Spleen (tissue), 11 donors: ENCODE measurements at regions not wholly inside any gene's neighbourhood (a gene's known extent, or its start where the extent isn't known, plus 50 kb on each side); places are given as distances from the start of the nearest gene placed in this dataset.

Experiments
- DNase-seq: peaks from one replicate; pipeline ENCODE4 v3.0.0-alpha.2; 2020
- H3K27ac ChIP-seq, 8 donors: fragments of 200-600 bp; sonication (generic) in 7 of 8; 1 replicate in 4 of 8; 2 replicates in 4 of 8; pipeline versions ENCODE4 v1.5.0 to v1.8.0; 2016 to 2021; ENCODE audit warnings: inconsistent platforms in 4 of 8, mild to moderate bottlenecking in 4 of 8, moderate library complexity in 1 of 8
- H3K27me3 ChIP-seq, 7 donors: fragments of 200-600 bp; sonication (generic) in 6 of 7; replicated peaks in 1 of 7; 1 replicate in 4 of 7; 2 replicates in 3 of 7; pipeline versions ENCODE4 v1.5.0 to v1.8.0; 2016 to 2021; ENCODE audit warnings: inconsistent platforms in 3 of 7, mild to moderate bottlenecking in 1 of 7
- H3K36me3 ChIP-seq, 6 donors: fragments of 200-600 bp; sonication (generic) in 5 of 6; 1 replicate in 4 of 6; 2 replicates in 2 of 6; pipeline versions ENCODE4 v1.5.0 to v1.8.0; 2016 to 2021; ENCODE audit warnings: inconsistent platforms in 2 of 6
- H3K4me1 ChIP-seq, 6 donors: fragments of 200-600 bp; sonication (generic) in 5 of 6; 1 replicate in 3 of 6; 2 replicates in 3 of 6; pipeline versions ENCODE4 v1.5.0 to v1.8.0; 2016 to 2021; ENCODE audit warnings: inconsistent platforms in 3 of 6
- H3K4me3 ChIP-seq, 8 donors: fragments of 200-600 bp; sonication (generic) in 7 of 8; 1 replicate in 4 of 8; 2 replicates in 4 of 8; pipeline versions ENCODE4 v1.5.0 to v1.8.0; 2016 to 2021; ENCODE audit warnings: inconsistent platforms in 4 of 8, mild to moderate bottlenecking in 4 of 8, moderate library complexity in 2 of 8
- H3K9me3 ChIP-seq, 8 donors: fragments of 200-600 bp; sonication (generic) in 7 of 8; 1 replicate in 4 of 8; 2 replicates in 4 of 8; pipeline versions ENCODE4 v1.5.0 to v1.8.0; 2016 to 2021; ENCODE audit warnings: inconsistent platforms in 4 of 8
- POLR2A ChIP-seq, 3 donors: fragments of 450-650 bp; IDR thresholded peaks; one replicate each; pipeline ENCODE4 v1.5.1; 2017; ENCODE audit warnings: antibody characterized with exemption in 3 of 3, mild to moderate bottlenecking in 1 of 3
- POLR2AphosphoS5 ChIP-seq, 3 donors: sonication (generic); formaldehyde crosslinking; IDR thresholded peaks; one replicate each; pipeline ENCODE4 v1.5.1; 2017; ENCODE audit warnings: antibody characterized with exemption in 3 of 3
- WGBS, 5 donors: extraction: QIAGEN DNeasy Blood & Tissue Kit in 3 of 5; methylation state at CpG; one replicate each; pipeline versions ENCODE4 v1.1.5 to v1.1.7; 2013 to 2018; 5-methylcytosine and 5-hydroxymethylcytosine counted together
- intact Hi-C: fragments of 100-400 bp; cut with DNase I; formaldehyde crosslinking; loops from one replicate; pipeline ENCODE4 v1.15.0; 2023; ENCODE audit warnings: low total_unique reads
- TF ChIP-seq, protein P1 (sequence below), 11 experiments: fragments of 200-600 bp in 7 of 11; fragments of 450-650 bp in 4 of 11; sonication (generic) in 4 of 11; IDR thresholded peaks in 8 of 11; conservative IDR thresholded peaks in 3 of 11; 1 replicate in 7 of 11; 2 replicates in 4 of 11; pipeline versions ENCODE4 v1.4.0 to v1.8.0; 2016 to 2021; ENCODE audit warnings: antibody characterized with exemption in 11 of 11, inconsistent platforms in 4 of 11, mild to moderate bottlenecking in 1 of 11
- donor health status: healthy with polysubstance abuse.
- donor health status: DM: no; HTN: no; CAD: no; lungs with moderate emphysema.
- donor health status: DM: no; HTN: no; CAD: no.
- donor health status: Bipolar disorder and iron deficiency.
- donor health status: healthy.
- donor health status: DM: no; HTN: no; CAD: no.
- donor health status: DM: yes; HTN: yes; CAD: no.

DNA sequence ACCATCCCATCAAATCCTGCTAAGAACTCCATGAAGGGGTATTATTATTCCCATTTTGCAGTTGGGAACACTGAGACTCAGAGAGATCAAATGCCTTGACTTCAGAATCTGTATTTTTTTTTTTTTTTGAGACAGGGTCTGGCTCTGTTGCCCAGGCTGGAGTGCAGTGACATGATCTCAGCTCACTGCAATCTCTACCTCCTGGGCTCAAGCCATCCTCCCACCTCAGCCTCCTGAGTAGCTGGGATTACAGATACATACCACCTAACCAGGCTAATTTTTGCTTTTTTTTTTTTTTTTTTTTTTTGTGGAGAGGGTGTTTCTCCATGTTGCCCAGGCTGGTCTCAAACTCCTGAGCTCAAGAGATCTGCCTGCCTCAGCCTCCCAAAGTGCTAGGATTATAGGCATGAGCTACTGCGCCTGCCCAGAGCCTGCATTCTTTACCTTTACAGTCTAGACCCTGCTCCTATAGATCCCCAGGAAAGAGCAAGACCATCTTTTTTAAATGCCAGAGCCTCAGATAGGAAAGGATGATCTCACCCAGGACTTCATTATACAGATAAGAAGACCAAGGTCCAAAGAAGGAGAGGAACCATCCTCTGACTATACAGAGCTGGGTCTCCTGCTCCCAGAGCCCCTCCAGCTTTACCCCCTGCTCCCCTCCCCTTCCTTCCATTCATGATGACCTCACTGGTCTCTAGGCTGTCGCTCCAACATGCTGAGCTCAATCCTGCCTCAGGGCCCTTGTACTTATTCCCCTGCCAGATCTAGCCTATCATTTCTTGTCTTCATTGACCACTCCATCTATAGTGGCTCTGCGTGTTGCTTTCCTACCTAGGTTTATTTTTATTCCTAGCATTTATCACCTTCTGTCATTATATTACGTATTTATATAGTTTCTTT lies 138.6 kb downstream of the CEBPB start:
- 92 to 95% (median 94%) methylated on average over 4 of the region's 4 CpGs for WGBS, 5 donors
- Histone ChIP-seq H3K9me3 (peaks cover 0 to 14% (median 0%) of the 10 kb centered on the region in 8 donors), H3K27ac (no peak overlapping the region), H3K4me3 (no peak overlapping the region), H3K4me1 (peaks cover 0 to 36% (median 13%) of the 10 kb centered on the region in 6 donors), H3K27me3 (peaks cover 0 to 13% (median 0%) of the 10 kb centered on the region in 7 donors), H3K36me3 (no peaks in the 10 kb centered on the region)
- TF ChIP-seq POLR2AphosphoS5 (IDR thresholded peaks at IDR 0.05), result no peak
- TF ChIP-seq POLR2A (IDR thresholded peaks at IDR 0.05), result no peak
- TF ChIP-seq, protein P1, sequence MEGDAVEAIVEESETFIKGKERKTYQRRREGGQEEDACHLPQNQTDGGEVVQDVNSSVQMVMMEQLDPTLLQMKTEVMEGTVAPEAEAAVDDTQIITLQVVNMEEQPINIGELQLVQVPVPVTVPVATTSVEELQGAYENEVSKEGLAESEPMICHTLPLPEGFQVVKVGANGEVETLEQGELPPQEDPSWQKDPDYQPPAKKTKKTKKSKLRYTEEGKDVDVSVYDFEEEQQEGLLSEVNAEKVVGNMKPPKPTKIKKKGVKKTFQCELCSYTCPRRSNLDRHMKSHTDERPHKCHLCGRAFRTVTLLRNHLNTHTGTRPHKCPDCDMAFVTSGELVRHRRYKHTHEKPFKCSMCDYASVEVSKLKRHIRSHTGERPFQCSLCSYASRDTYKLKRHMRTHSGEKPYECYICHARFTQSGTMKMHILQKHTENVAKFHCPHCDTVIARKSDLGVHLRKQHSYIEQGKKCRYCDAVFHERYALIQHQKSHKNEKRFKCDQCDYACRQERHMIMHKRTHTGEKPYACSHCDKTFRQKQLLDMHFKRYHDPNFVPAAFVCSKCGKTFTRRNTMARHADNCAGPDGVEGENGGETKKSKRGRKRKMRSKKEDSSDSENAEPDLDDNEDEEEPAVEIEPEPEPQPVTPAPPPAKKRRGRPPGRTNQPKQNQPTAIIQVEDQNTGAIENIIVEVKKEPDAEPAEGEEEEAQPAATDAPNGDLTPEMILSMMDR (IDR thresholded peaks at IDR 0.05 in 8 of 11, conservative IDR thresholded peaks at IDR 0.05 in 3 of 11), result no peak
- DNase-seq, result peak; percentile 12
- intact Hi-C loops, result no loop called here

DNA sequence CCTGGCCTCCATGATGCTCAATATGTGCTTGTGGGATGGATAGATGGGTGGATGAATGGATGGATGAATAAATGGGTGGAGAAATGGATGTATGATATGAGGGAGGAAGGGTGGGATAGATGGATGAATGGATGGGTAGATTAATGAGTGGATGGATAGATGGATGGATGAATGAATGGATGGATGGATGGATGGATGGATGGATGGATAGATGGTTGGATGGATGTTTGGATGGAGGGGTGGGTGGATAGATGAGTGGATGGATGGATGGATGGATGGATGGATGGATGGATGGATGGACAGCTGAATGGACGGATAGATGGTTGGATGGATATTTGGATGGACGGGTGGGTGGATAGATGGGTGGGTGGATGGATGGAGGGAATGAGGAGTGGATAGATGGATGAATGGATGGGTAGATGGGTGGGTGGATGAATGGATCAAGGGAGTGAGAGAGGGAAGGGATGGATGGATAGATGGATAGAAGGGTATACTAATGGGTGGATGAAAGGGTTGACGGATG lies 139.4 kb downstream of the CEBPB start:
- TF ChIP-seq POLR2AphosphoS5 (IDR thresholded peaks at IDR 0.05) (no peak), POLR2A (IDR thresholded peaks at IDR 0.05) (no peak)
- TF ChIP-seq, protein P1 (IDR thresholded peaks at IDR 0.05 in 8 of 11, conservative IDR thresholded peaks at IDR 0.05 in 3 of 11), result no peak
- H3K4me1 ChIP-seq, result peaks cover 0 to 36% (median 16%) of the 10 kb centered on the region in 6 donors
- peaks cover 0 to 12% (median 0%) of the 10 kb centered on the region in 8 donors for H3K9me3 ChIP-seq
- peaks cover 0 to 13% (median 0%) of the 10 kb centered on the region in 7 donors for H3K27me3 ChIP-seq
- 88 to 97% (median 90%) methylated on average over 3 of the region's 3 CpGs for WGBS, 5 donors
- H3K4me3 ChIP-seq, result no peak overlapping the region
- no peak overlapping the region for H3K27ac ChIP-seq
- intact Hi-C loops, result no loop called here
- DNase-seq, result peak; percentile 4
- H3K36me3 ChIP-seq, result no peaks in the 10 kb centered on the region

DNA sequence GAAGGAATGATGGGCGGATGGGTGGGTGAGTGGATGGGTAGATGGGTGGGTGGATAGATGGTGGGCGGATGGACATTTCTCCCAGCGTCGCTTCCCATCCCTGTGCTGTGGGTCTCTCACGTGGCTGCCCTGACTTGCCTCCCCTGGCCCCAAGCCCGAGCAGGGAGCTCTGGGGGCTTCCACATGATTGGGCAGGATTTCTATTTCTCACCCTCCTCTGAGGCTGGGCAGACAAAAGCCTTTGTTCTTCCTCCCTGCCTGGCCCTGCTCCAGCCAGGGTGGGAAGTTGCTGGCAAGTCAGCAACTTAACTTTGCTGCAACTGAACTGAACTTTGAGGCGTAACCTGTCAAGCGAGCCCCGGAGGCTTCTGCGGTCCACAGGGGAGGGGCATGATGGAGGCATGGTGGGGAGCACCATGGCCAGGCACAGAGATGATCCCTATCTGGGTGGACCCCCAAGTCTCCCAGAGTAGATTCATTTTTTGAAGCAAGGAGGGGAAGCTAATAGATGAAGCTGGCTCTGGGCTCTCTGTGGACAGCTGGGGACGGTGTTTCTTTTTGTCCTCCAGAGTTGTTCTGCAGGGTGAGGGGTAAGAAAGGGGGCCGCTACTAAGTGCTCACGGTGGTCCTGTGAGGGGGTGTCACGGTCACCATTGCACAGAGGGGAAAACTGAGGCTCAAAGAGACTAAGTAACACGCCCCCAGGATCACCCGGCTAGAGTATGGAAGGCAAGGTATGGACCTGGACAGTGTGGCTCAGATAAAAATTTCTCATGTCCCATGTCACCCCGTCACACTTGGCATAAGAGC lies 140.1 kb downstream of the CEBPB start:
- DNase-seq, result peak; percentile 74
- WGBS, 5 donors, result 53 to 66% (median 54%) methylated on average over 17 of the region's 17 CpGs

More for the DNA sequence above, 140.1 kb downstream of the CEBPB start:
- peaks cover 0 to 39% (median 17%) of the 10 kb centered on the region in 6 donors for H3K4me1 ChIP-seq
- H3K4me3 ChIP-seq, result no peak overlapping the region
- TF ChIP-seq POLR2AphosphoS5 (IDR thresholded peaks at IDR 0.05) (no peak), POLR2A (IDR thresholded peaks at IDR 0.05) (no peak)
- TF ChIP-seq, protein P1 (IDR thresholded peaks at IDR 0.05 in 8 of 11, conservative IDR thresholded peaks at IDR 0.05 in 3 of 11), result no peak
- H3K27ac ChIP-seq, result peak overlapping the region in 1 of 8 donors; percentile 9
- H3K9me3 ChIP-seq, result peaks cover 0 to 9% (median 0%) of the 10 kb centered on the region in 8 donors
- peaks cover 0 to 13% (median 0%) of the 10 kb centered on the region in 7 donors for H3K27me3 ChIP-seq
- intact Hi-C loops, result no loop called here
- no peaks in the 10 kb centered on the region for H3K36me3 ChIP-seq
